Left renal pelvis (tissue), 4 donors: ENCODE measurements at regions not wholly inside any gene's neighbourhood (a gene's known extent, or its start where the extent isn't known, plus 50 kb on each side); places are given as distances from the start of the nearest gene placed in this dataset.
"Not testable (repeated sequence)": the region's sequence is repeated elsewhere in the genome, so short reads cannot be mapped to it uniquely, and the experiment has no call there.

Experiments
- DNase-seq, 4 donors: peaks; one replicate each; pipeline ENCODE4 v3.0.0-alpha.2; 2013; ENCODE audit warnings: low read depth in 4 of 4, low spot score in 3 of 4

- no peak for DNase-seq
Observed at GRCh38 chr2:2663401-2664036, 332.4 kb upstream of the MYT1L start.

- DNase-seq, result no peak
Observed at GRCh38 chr2:2662847-2663356, 331.8 kb upstream of the MYT1L start.

- DNase-seq, result no peak
Observed at GRCh38 chr2:2662037-2662846, 331.2 kb upstream of the MYT1L start.

- no peak for DNase-seq
Observed at GRCh38 chr2:2660789-2661355, 329.8 kb upstream of the MYT1L start.

- no peak for DNase-seq
Observed at GRCh38 chr2:2657121-2657962, 326.3 kb upstream of the MYT1L start.

GRCh38 chr2:2656115-2657011, 325.3 kb upstream of the MYT1L start:
- DNase-seq, result no peak

GRCh38 chr2:2655453-2656114, 324.5 kb upstream of the MYT1L start:
- no peak for DNase-seq

- DNase-seq, result no peak
Observed at GRCh38 chr2:2653231-2653630, 322.2 kb upstream of the MYT1L start.

- DNase-seq, result no peak
Observed at GRCh38 chr2:2650608-2651375, 319.7 kb upstream of the MYT1L start.

- DNase-seq, result no peak
Observed at GRCh38 chr2:2649109-2650072, 318.3 kb upstream of the MYT1L start.

- no peak for DNase-seq
Observed at GRCh38 chr2:2648094-2648493, 317.0 kb upstream of the MYT1L start.

- DNase-seq, result no peak
Observed at GRCh38 chr2:2647141-2647541, 316.1 kb upstream of the MYT1L start.

GRCh38 chr2:2646433-2647051, 315.5 kb upstream of the MYT1L start:
- no peak for DNase-seq

GRCh38 chr2:2645162-2645855, 314.2 kb upstream of the MYT1L start:
- DNase-seq, result no peak

- not testable (repeated sequence) for DNase-seq
Observed at GRCh38 chr2:2644751-2645150, 313.7 kb upstream of the MYT1L start.

- no peak for DNase-seq
Observed at GRCh38 chr2:2644040-2644439, 313.0 kb upstream of the MYT1L start.
